ENCODE measurements at regions not wholly inside any gene's neighbourhood (a gene's known extent, or its start where the extent isn't known, plus 50 kb on each side); places are given as distances from the start of the nearest gene placed in this dataset.

DNA sequence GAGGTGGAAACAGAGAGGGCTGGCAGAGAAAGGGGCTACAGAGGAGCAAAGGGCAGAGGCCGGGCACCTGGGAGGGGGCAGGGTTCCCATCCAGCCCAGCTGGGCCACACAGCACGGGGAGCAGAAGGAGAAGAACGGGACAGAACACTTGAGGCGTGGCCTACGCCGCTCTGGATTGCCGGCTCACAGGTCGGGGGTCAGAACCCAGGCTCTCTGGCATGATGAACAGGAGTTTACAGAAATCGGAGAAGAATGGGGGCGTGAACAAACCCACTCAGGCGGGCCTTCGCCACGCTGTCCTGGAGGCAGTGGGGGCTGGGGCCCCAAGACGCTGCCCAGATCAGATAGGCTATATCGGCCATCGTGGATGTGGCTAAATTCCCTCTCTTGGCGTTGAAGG, 362.2 kb upstream of the SHH start:
- TF ChIP-seq POLR2AphosphoS5 (IDR thresholded peaks at IDR 0.05; ENCODE audit: low read depth, low read length): no peak
- TF ChIP-seq POLR2A (IDR thresholded peaks at IDR 0.05; ENCODE audit: low read depth, low read length): no peak
- TF ChIP-seq TAF1 (IDR thresholded peaks at IDR 0.05; ENCODE audit: borderline replicate concordance, low read depth, low read length): no peak

All from GM12892 (cell line).